Thyroid gland (tissue), 4 donors: ENCODE measurements at regions not wholly inside any gene's neighbourhood (a gene's known extent, or its start where the extent isn't known, plus 50 kb on each side); places are given as distances from the start of the nearest gene placed in this dataset.
"Not testable (repeated sequence)": the region's sequence is repeated elsewhere in the genome, so short reads cannot be mapped to it uniquely, and the experiment has no call there.

Source experiments
- CTCF ChIP-seq, 6 experiments: fragments of 200-600 bp in 3 of 6; fragments of 450-650 bp in 3 of 6; sonication (generic) in 3 of 6; IDR thresholded peaks; one replicate each; pipeline ENCODE4 v1.5.1; 2016 to 2019; ENCODE audit warnings: antibody characterized with exemption in 6 of 6, mild to moderate bottlenecking in 2 of 6, inconsistent platforms in 1 of 6, moderate library complexity in 1 of 6
- POLR2A ChIP-seq, 2 donors: fragments of 450-650 bp; IDR thresholded peaks; one replicate each; pipeline ENCODE4 v1.6.1; 2017; ENCODE audit warnings: antibody characterized with exemption in 2 of 2, mild to moderate bottlenecking in 2 of 2, moderate library complexity in 1 of 2

DNA sequence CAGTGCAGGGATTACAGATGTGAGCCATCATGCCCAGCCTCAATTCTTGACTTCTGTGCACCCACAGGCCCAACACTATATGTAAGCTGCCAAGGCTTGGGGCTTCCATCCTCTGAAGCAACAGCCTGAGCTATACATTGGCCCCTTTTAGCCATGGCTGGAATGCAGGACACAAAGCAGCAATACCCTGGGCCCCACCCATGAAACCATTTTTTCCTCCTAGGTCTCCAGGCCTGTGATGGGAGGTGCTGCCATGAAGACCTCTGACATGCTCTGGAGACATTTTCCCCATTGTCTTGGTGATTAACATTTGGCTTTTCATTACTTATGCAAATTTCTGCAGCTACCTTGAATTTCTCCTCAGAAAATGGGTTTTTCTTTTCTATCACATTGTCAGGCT is 109.1 kb upstream of the CHRDL1 start:
- TF ChIP-seq POLR2A, CTCF (IDR thresholded peaks at IDR 0.05): not testable (repeated sequence)
